GM23338 (cell line): ENCODE measurements at regions not wholly inside any gene's neighbourhood (a gene's known extent, or its start where the extent isn't known, plus 50 kb on each side); places are given as distances from the start of the nearest gene placed in this dataset.

Experiments
- ATAC-seq: fragments of 200-7000 bp; cut with Tn5 transposase; 3 replicates; pipeline ENCODE4 v1.9.1; 2020
- DNase-seq: peaks from one replicate; pipeline ENCODE4 v3.0.0-alpha.2; 2015; ENCODE audit warnings: low spot score
- H2AFZ ChIP-seq: fragments of 200-600 bp; sonication (generic); 2 replicates; pipeline ENCODE4 v1.8.0; 2016; ENCODE audit warnings: antibody characterized with exemption, mild to moderate bottlenecking, moderate library complexity
- H3F3A ChIP-seq: fragments of 200-600 bp; sonication (generic); replicated peaks from 2 replicates; pipeline ENCODE4 v1.8.0; 2017; ENCODE audit warnings: antibody characterized with exemption, mixed run types, low read depth
- H3K27ac ChIP-seq: fragments of 200-600 bp; sonication (generic); 2 replicates; pipeline ENCODE4 v1.6.1; 2016; ENCODE audit warnings: low read depth
- H3K27me3 ChIP-seq: fragments of 200-600 bp; sonication (generic); 2 replicates; pipeline ENCODE4 v1.8.0; 2016; ENCODE audit warnings: mild to moderate bottlenecking, mixed run types, moderate library complexity; ENCODE audit not compliant: insufficient read depth
- H3K36me3 ChIP-seq: fragments of 200-600 bp; sonication (generic); 2 replicates; pipeline ENCODE4 v1.8.0; 2016; ENCODE audit warnings: mild to moderate bottlenecking; ENCODE audit not compliant: insufficient read depth
- H3K4me1 ChIP-seq: fragments of 200-600 bp; sonication (generic); 2 replicates; pipeline ENCODE4 v1.8.0; 2016; ENCODE audit warnings: mild to moderate bottlenecking, moderate library complexity; ENCODE audit not compliant: insufficient read depth
- H3K4me2 ChIP-seq: fragments of 200-600 bp; sonication (generic); 2 replicates; pipeline ENCODE4 v1.7.1; 2017; ENCODE audit warnings: mixed run types
- H3K4me3 ChIP-seq: fragments of 200-600 bp; sonication (generic); 2 replicates; pipeline ENCODE4 v1.6.1; 2016; ENCODE audit warnings: mixed run types
- H3K79me2 ChIP-seq: fragments of 200-600 bp; sonication (generic); replicated peaks from 2 replicates; pipeline ENCODE4 v1.8.0; 2017; ENCODE audit warnings: mild to moderate bottlenecking; ENCODE audit not compliant: insufficient read depth
- H3K9me2 ChIP-seq: fragments of 200-600 bp; sonication (generic); 2 replicates; pipeline ENCODE4 v1.8.0; 2017; ENCODE audit not compliant: insufficient read depth
- H4K20me1 ChIP-seq: fragments of 200-600 bp; sonication (generic); replicated peaks from 2 replicates; pipeline ENCODE4 v1.8.0; 2017; ENCODE audit warnings: mild to moderate bottlenecking; ENCODE audit not compliant: insufficient read depth
- H3K27ac Mint-ChIP-seq: 2 replicates; pipeline ENCODE4 v1.8.0; 2020; ENCODE audit warnings: inconsistent platforms, mild to moderate bottlenecking, moderate library complexity, mixed read lengths
- H3K27me3 Mint-ChIP-seq: 3 replicates; pipeline ENCODE4 v1.8.0; 2022; ENCODE audit warnings: low read depth, mild to moderate bottlenecking, moderate library complexity, mixed read lengths, inconsistent platforms; ENCODE audit not compliant: insufficient read depth, poor library complexity
- H3K36me3 Mint-ChIP-seq: 3 replicates; pipeline ENCODE4 v1.8.0; 2021; ENCODE audit warnings: low read depth, mild to moderate bottlenecking, inconsistent platforms, moderate library complexity, mixed read lengths
- H3K4me1 Mint-ChIP-seq: 3 replicates; pipeline ENCODE4 v1.8.0; 2020; ENCODE audit warnings: mild to moderate bottlenecking, inconsistent platforms, mixed read lengths
- H3K4me3 Mint-ChIP-seq: 3 replicates; pipeline ENCODE4 v1.8.0; 2021; ENCODE audit warnings: moderate library complexity, mild to moderate bottlenecking, inconsistent platforms, mixed read lengths
- H3K9me3 Mint-ChIP-seq: 3 replicates; pipeline ENCODE4 v1.8.0; 2020; ENCODE audit warnings: moderate library complexity, mild to moderate bottlenecking, inconsistent platforms, mixed read lengths
- EZH2phosphoT487 ChIP-seq: fragments of 200-600 bp; sonication (generic); IDR thresholded peaks from one replicate; pipeline ENCODE4 v1.8.1; 2018; ENCODE audit warnings: antibody characterized with exemption; ENCODE audit not compliant: unreplicated experiment
- NANOG ChIP-seq: IDR thresholded peaks from 2 replicates; pipeline ENCODE4 v1.6.1; 2016; ENCODE audit warnings: antibody characterized with exemption, borderline replicate concordance
- TF ChIP-seq, protein P1 (sequence below): IDR thresholded peaks from one replicate; pipeline ENCODE4 v1.6.1; 2018; ENCODE audit warnings: antibody characterized with exemption; ENCODE audit not compliant: unreplicated experiment
- TF ChIP-seq, protein P2 (sequence below): fragments of 250-450 bp; sonication (Bioruptor Pico); IDR thresholded peaks from 2 replicates; pipeline ENCODE4 v1.5.0; 2020; ENCODE audit warnings: mild to moderate bottlenecking, moderate library complexity

DNA sequence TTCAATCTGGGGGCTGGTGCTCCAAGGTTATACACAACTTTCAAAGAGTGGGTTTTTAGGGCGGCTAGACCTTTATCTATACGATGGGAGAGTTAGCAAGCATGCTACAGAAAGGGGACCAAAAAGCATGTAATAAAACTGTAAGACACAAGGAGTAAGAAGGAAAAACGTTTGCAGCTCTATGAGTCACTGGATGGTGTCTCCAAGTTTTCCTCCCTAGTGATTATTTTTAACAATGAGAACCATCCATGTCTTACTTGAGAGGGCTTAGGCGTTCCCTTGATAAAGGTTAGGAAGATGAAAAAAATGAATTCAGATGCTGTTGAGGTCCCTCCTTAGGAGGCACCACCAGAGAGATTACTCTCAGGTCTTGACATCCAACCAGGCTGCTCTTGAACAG lies 75.9 kb downstream of the HRH4 start:
- H3K9me3 Mint-ChIP-seq: no peaks in the 10 kb centered on the region; the same call in 2 of the 3 replicates
- H3K79me2 ChIP-seq: no peaks in the 10 kb centered on the region
- H3K9me2 ChIP-seq: 0 out of 2 replicates have a peak, but pooled peaks cover 14% of the 10 kb centered on the region
- no peaks in the 10 kb centered on the region for H3F3A ChIP-seq
- H3K4me3 Mint-ChIP-seq: no peak overlapping the region
- 0 out of 3 replicates have a peak, but pooled peaks cover 5% of the 10 kb centered on the region for H3K4me1 Mint-ChIP-seq
- no peak overlapping the region for H3K4me3 ChIP-seq
- H3K36me3 ChIP-seq: no peaks in the 10 kb centered on the region
- no peaks in the 10 kb centered on the region for H3K27me3 ChIP-seq
- H3K36me3 Mint-ChIP-seq: no peaks in the 10 kb centered on the region
- H3K4me1 ChIP-seq: 0 out of 2 replicates have a peak, but pooled peaks cover 3% of the 10 kb centered on the region
- H3K27ac ChIP-seq: no peak overlapping the region
- TF ChIP-seq EZH2phosphoT487 (no peak), NANOG (no peak)
- TF ChIP-seq, protein P1, sequence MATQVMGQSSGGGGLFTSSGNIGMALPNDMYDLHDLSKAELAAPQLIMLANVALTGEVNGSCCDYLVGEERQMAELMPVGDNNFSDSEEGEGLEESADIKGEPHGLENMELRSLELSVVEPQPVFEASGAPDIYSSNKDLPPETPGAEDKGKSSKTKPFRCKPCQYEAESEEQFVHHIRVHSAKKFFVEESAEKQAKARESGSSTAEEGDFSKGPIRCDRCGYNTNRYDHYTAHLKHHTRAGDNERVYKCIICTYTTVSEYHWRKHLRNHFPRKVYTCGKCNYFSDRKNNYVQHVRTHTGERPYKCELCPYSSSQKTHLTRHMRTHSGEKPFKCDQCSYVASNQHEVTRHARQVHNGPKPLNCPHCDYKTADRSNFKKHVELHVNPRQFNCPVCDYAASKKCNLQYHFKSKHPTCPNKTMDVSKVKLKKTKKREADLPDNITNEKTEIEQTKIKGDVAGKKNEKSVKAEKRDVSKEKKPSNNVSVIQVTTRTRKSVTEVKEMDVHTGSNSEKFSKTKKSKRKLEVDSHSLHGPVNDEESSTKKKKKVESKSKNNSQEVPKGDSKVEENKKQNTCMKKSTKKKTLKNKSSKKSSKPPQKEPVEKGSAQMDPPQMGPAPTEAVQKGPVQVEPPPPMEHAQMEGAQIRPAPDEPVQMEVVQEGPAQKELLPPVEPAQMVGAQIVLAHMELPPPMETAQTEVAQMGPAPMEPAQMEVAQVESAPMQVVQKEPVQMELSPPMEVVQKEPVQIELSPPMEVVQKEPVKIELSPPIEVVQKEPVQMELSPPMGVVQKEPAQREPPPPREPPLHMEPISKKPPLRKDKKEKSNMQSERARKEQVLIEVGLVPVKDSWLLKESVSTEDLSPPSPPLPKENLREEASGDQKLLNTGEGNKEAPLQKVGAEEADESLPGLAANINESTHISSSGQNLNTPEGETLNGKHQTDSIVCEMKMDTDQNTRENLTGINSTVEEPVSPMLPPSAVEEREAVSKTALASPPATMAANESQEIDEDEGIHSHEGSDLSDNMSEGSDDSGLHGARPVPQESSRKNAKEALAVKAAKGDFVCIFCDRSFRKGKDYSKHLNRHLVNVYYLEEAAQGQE: no peak
- TF ChIP-seq, protein P2, sequence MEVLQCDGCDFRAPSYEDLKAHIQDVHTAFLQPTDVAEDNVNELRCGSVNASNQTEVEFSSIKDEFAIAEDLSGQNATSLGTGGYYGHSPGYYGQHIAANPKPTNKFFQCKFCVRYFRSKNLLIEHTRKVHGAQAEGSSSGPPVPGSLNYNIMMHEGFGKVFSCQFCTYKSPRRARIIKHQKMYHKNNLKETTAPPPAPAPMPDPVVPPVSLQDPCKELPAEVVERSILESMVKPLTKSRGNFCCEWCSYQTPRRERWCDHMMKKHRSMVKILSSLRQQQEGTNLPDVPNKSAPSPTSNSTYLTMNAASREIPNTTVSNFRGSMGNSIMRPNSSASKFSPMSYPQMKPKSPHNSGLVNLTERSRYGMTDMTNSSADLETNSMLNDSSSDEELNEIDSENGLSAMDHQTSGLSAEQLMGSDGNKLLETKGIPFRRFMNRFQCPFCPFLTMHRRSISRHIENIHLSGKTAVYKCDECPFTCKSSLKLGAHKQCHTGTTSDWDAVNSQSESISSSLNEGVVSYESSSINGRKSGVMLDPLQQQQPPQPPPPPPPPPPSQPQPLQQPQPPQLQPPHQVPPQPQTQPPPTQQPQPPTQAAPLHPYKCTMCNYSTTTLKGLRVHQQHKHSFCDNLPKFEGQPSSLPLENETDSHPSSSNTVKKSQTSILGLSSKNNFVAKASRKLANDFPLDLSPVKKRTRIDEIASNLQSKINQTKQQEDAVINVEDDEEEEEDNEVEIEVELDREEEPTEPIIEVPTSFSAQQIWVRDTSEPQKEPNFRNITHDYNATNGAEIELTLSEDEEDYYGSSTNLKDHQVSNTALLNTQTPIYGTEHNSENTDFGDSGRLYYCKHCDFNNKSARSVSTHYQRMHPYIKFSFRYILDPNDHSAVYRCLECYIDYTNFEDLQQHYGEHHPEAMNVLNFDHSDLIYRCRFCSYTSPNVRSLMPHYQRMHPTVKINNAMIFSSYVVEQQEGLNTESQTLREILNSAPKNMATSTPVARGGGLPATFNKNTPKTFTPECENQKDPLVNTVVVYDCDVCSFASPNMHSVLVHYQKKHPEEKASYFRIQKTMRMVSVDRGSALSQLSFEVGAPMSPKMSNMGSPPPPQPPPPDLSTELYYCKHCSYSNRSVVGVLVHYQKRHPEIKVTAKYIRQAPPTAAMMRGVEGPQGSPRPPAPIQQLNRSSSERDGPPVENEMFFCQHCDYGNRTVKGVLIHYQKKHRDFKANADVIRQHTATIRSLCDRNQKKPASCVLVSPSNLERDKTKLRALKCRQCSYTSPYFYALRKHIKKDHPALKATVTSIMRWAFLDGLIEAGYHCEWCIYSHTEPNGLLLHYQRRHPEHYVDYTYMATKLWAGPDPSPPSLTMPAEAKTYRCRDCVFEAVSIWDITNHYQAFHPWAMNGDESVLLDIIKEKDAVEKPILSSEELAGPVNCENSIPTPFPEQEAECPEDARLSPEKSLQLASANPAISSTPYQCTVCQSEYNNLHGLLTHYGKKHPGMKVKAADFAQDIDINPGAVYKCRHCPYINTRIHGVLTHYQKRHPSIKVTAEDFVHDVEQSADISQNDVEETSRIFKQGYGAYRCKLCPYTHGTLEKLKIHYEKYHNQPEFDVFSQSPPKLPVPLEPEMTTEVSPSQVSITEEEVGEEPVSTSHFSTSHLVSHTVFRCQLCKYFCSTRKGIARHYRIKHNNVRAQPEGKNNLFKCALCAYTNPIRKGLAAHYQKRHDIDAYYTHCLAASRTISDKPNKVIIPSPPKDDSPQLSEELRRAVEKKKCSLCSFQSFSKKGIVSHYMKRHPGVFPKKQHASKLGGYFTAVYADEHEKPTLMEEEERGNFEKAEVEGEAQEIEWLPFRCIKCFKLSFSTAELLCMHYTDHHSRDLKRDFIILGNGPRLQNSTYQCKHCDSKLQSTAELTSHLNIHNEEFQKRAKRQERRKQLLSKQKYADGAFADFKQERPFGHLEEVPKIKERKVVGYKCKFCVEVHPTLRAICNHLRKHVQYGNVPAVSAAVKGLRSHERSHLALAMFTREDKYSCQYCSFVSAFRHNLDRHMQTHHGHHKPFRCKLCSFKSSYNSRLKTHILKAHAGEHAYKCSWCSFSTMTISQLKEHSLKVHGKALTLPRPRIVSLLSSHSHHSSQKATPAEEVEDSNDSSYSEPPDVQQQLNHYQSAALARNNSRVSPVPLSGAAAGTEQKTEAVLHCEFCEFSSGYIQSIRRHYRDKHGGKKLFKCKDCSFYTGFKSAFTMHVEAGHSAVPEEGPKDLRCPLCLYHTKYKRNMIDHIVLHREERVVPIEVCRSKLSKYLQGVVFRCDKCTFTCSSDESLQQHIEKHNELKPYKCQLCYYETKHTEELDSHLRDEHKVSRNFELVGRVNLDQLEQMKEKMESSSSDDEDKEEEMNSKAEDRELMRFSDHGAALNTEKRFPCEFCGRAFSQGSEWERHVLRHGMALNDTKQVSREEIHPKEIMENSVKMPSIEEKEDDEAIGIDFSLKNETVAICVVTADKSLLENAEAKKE: no peak
- H3K27me3 Mint-ChIP-seq: no peaks in the 10 kb centered on the region
- no peak for ATAC-seq
- H3K4me2 ChIP-seq: no peak overlapping the region
- no peak overlapping the region for H2AFZ ChIP-seq
- no peak overlapping the region for H3K27ac Mint-ChIP-seq
- no peak for DNase-seq
- no peaks in the 10 kb centered on the region for H4K20me1 ChIP-seq
